K562 (cell line): ENCODE measurements at regions not wholly inside any gene's neighbourhood (a gene's known extent, or its start where the extent isn't known, plus 50 kb on each side); places are given as distances from the start of the nearest gene placed in this dataset.
A peak's percentile ranks its signal among the peaks of the same experiment; 100 is the strongest.

Experiments used
- ATAC-seq: fragments of 200-7000 bp; cut with Tn5 transposase; 3 replicates; pipeline ENCODE4 v1.9.1; 2020; ENCODE audit warnings: moderate library complexity
- BruUV-seq: library from RNA; stranded (reverse); fragments of 400-500 nt; replicated peaks from 2 replicates; lab custom pipeline; 2021; lab: Mats Ljungman, UMichigan
- CTCF ChIA-PET: fragments of 300-600 bp; formaldehyde crosslinking; extraction: SDS; loops from one replicate; lab custom pipeline; 2021; ENCODE audit warnings: low intra/inter-chr PET ratio; lab: Yijun Ruan, JAX
- POLR2A ChIA-PET: fragments of 300-600, 350-650 bp; sonication (Branson Sonifier 250); formaldehyde crosslinking; extraction: SDS; loops from one replicate; lab custom pipeline; 2021; ENCODE audit warnings: antibody characterized with exemption, inconsistent platforms; lab: Yijun Ruan, JAX
- DNase-seq, 4 experiments: peaks; one replicate each; pipeline versions ENCODE4 v3.0.0 to v3.0.0-alpha.2; 2011 to 2018; ENCODE audit warnings: low spot score in 3 of 4, mixed read lengths in 3 of 4; ENCODE audit errors: extremely low read depth in 1 of 4
- FAIRE-seq: peaks from 2 replicates; lab custom pipeline; 2011; peaks lifted over from hg19 to GRCh38; lab: Jason Lieb, UNC
- H2AFZ ChIP-seq: 2 replicates; pipeline ENCODE4 v1.6.0; 2011; ENCODE audit warnings: low read depth, low read length, control low read depth, inconsistent platforms
- H3K27ac ChIP-seq: fragments of 200-600 bp; 3 replicates; pipeline ENCODE4 v1.8.0; 2011; ENCODE audit warnings: low read depth, mild to moderate bottlenecking, control low read depth, inconsistent platforms, low read length, moderate library complexity, mixed read lengths; ENCODE audit errors: extremely low read depth
- H3K27me3 ChIP-seq, 2 experiments: fragments of 300-600 bp in 1 of 2; 2 replicates in 1 of 2; 3 replicates in 1 of 2; pipeline versions ENCODE4 v1.6.0 to v1.8.0; 2011; ENCODE audit warnings: inconsistent platforms in 2 of 2, low read length in 2 of 2, mild to moderate bottlenecking in 1 of 2, mixed read lengths in 1 of 2, moderate library complexity in 1 of 2; ENCODE audit not compliant: control insufficient read depth in 2 of 2, insufficient read depth in 2 of 2
- H3K36me3 ChIP-seq: fragments of 300-600 bp; 3 replicates; pipeline ENCODE4 v1.8.0; 2011; ENCODE audit warnings: mild to moderate bottlenecking, low read length, inconsistent platforms; ENCODE audit not compliant: control insufficient read depth, insufficient read depth
- H3K4me1 ChIP-seq, 2 experiments: fragments of 200-600 bp in 1 of 2; replicated peaks in 1 of 2; 2 replicates in 1 of 2; 3 replicates in 1 of 2; pipeline versions ENCODE4 v1.5.1 to v1.8.0; 2011; ENCODE audit warnings: inconsistent platforms in 2 of 2, low read length in 2 of 2, mild to moderate bottlenecking in 1 of 2, mixed read lengths in 1 of 2, moderate library complexity in 1 of 2; ENCODE audit not compliant: control insufficient read depth in 2 of 2, insufficient read depth in 2 of 2
- H3K4me2 ChIP-seq: 2 replicates; pipeline ENCODE4 v1.6.1; 2011; ENCODE audit warnings: low read length, control low read depth, inconsistent platforms, mixed read lengths; ENCODE audit not compliant: insufficient read depth
- H3K4me3 ChIP-seq: fragments of 200-600 bp; sonication (generic), shearing (Covaris generic); 2 replicates; pipeline ENCODE4 v1.5.1; 2016; ENCODE audit warnings: control low read depth, inconsistent platforms
- H3K79me2 ChIP-seq: fragments of 200-600 bp; 3 replicates; pipeline ENCODE4 v1.8.0; 2011; ENCODE audit warnings: low read length, inconsistent platforms; ENCODE audit not compliant: control insufficient read depth, insufficient read depth
- H3K9ac ChIP-seq, 2 experiments: 2 replicates each; pipeline versions ENCODE4 v1.6.0 to v1.6.1; 2011; ENCODE audit warnings: low read depth in 2 of 2, low read length in 2 of 2, control low read depth in 1 of 2, inconsistent platforms in 1 of 2, mild to moderate bottlenecking in 1 of 2, mixed read lengths in 1 of 2; ENCODE audit not compliant: insufficient read depth in 1 of 2
- H3K9me1 ChIP-seq: one replicate; pipeline ENCODE4 v1.6.0; 2011; ENCODE audit warnings: inconsistent platforms, mild to moderate bottlenecking, low read length, moderate library complexity; ENCODE audit not compliant: control insufficient read depth, insufficient read depth
- H3K9me3 ChIP-seq: replicated peaks from 2 replicates; pipeline ENCODE4 v1.5.1; 2011; ENCODE audit warnings: low read depth, low read length, inconsistent platforms; ENCODE audit not compliant: control insufficient read depth, insufficient read depth
- H4K20me1 ChIP-seq: replicated peaks from 2 replicates; pipeline ENCODE4 v1.6.1; 2011; ENCODE audit warnings: low read length, inconsistent platforms, mixed read lengths; ENCODE audit not compliant: control insufficient read depth, insufficient read depth
- COPS2 ChIP-seq: fragments of 450-650 bp; conservative IDR thresholded peaks from 2 replicates; pipeline ENCODE4 v1.6.1; 2016; ENCODE audit warnings: mild to moderate bottlenecking, moderate library complexity
- CSDE1 ChIP-seq, 2 experiments: fragments of 450-650 bp; IDR thresholded peaks; 2 replicates each; pipeline ENCODE4 v1.6.1; 2016; ENCODE audit warnings: mild to moderate bottlenecking in 1 of 2
- CXXC5 ChIP-seq: fragments of 250-450 bp; sonication (Bioruptor Pico); IDR thresholded peaks from 2 replicates; pipeline ENCODE4 v1.8.0; 2022; ENCODE audit warnings: inconsistent platforms, mild to moderate bottlenecking, moderate library complexity
- NFE2 ChIP-seq: IDR thresholded peaks from 2 replicates; pipeline ENCODE4 v1.6.1; 2014; ENCODE audit warnings: antibody characterized with exemption, low read depth
- NFIC ChIP-seq: fragments of 450-650 bp; IDR thresholded peaks from 2 replicates; pipeline ENCODE4 v1.6.1; 2017; ENCODE audit warnings: mild to moderate bottlenecking, inconsistent platforms
- RBM39 ChIP-seq: fragments of 200-400 bp; formaldehyde crosslinking; optimal IDR thresholded peaks from 2 replicates; pipeline ENCODE3; 2018; ENCODE audit warnings: low read depth, low read length
- RFX1 ChIP-seq: fragments of 450-650 bp; IDR thresholded peaks from 2 replicates; pipeline ENCODE4 v1.6.1; 2016; ENCODE audit warnings: mild to moderate bottlenecking, moderate library complexity
- SREBF2 ChIP-seq: sonication (generic); formaldehyde crosslinking; IDR thresholded peaks from 2 replicates; pipeline ENCODE4 v1.4.0; 2020; ENCODE audit warnings: mild to moderate bottlenecking, missing genetic modification reagents
- SRSF1 ChIP-seq: fragments of 200-400 bp; formaldehyde crosslinking; IDR thresholded peaks from 2 replicates; pipeline ENCODE4 v1.6.1; 2017; ENCODE audit warnings: mild to moderate bottlenecking, low read depth, low read length, moderate library complexity
- ZBED1 ChIP-seq: IDR thresholded peaks from 2 replicates; pipeline ENCODE4 v1.6.1; 2014
- WGBS: fragments of 100-300 bp; shearing (Covaris generic); methylation state at CpG from one replicate; pipeline ENCODE4 v1.1.6; 2016; ENCODE audit warnings: low coverage, mixed read lengths; ENCODE audit not compliant: insufficient coverage; ENCODE audit errors: missing lambda C conversion rate; 5-methylcytosine and 5-hydroxymethylcytosine counted together
- in situ Hi-C: fragments of 300-500 bp; cut with MboI; formaldehyde crosslinking; loops from 4 replicates; pipeline ENCODE4 v1.15.0; 2018; ENCODE audit warnings: inconsistent platforms, mixed read lengths
- intact Hi-C: fragments of 100-400 bp; cut with micrococcal nuclease; formaldehyde crosslinking; loops from 2 replicates; pipeline ENCODE4 v1.14.2; 2022

DNA sequence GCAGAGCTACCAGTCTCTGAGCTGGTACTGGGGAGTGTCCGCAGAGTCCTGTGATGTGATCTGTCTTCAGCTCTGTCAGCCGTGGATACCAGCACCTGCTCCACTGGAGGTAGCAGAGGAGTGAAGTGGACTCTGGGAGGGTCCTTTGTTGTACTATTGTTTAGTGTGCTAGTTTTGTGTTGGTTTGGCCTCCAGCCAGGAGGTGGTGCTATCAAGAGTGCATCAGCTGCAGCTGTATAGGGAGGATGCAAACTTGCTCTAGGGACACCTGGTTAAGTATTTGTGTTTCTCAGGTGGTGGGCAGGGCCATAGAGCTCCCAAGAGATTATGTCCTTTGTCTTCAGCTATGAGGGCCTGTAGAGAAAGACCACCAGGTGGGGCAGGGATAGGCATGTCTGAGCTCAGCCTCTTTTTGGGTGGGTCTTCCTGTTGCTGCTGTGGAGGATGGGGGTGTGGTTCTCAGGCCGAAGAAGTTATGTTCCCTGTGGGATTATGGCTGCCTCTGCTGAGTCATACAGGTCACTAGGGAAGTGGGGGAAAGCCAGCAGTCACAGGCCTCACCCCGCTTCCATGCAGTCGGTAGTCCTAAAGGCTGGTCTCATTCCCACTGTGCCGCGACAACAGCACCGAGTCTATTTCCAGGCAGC is 443.2 kb upstream of the TBL1XR1 start:
- no peak overlapping the region for H3K4me3 ChIP-seq
- no peaks in the 10 kb centered on the region; a peak in 1 of 5 replicates for H3K4me1 ChIP-seq
- 52% methylated on average over 5 of the region's 8 CpGs for WGBS
- FAIRE-seq (no peak), DNase-seq (no peak)
- H3K4me2 ChIP-seq, result no peak overlapping the region
- BruUV-seq, result no TSS peak
- H2AFZ ChIP-seq, result peak overlapping the region; percentile 28; the same call in 1 of the 2 replicates
- H3K79me2 ChIP-seq, result no peaks in the 10 kb centered on the region
- in situ Hi-C loops, result no loop called here
- H3K27me3 ChIP-seq, result no peaks in the 10 kb centered on the region
- H3K9ac ChIP-seq, result no peak overlapping the region
- TF ChIP-seq NFE2 (peak; percentile 52; the same call in 1 of the 2 replicates), NFIC (peak; percentile 43), SREBF2 (no peak)
- TF ChIP-seq, all 486 proteins: peak for 2
- H3K9me3 ChIP-seq, result no peaks in the 10 kb centered on the region; the same call in 1 of the 2 replicates
- no peaks in the 10 kb centered on the region for H4K20me1 ChIP-seq
- H3K9me1 ChIP-seq, result no peaks in the 10 kb centered on the region
- CTCF ChIA-PET, result no interaction called here
- ATAC-seq, result no peak
- H3K36me3 ChIP-seq, result no peaks in the 10 kb centered on the region
- intact Hi-C loops, result no loop called here
- POLR2A ChIA-PET, result no interaction called here
- no peak overlapping the region for H3K27ac ChIP-seq

DNA sequence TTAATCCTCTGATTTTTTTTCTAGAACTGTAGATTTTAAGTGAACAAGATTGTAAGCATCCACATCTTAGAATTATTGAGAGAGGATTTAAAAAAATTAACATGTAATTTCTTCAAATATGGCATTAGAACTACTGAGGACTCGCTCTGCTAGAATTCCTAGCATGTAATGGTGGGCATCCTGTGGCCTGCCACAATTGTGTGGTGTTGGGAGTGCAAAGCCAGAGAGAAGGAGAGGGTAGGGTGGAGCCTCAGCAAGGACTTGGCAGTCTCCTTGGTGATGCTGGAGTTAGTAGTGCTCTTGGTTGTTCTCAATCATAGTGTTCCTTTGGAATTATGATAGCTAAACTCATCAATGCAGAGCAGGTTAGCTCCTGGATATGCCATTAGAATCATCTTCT is 443.9 kb upstream of the TBL1XR1 start:
- CTCF ChIA-PET, result no interaction called here
- Histone ChIP-seq H2AFZ (no peak overlapping the region), H3K9me3 (no peaks in the 10 kb centered on the region; the same call in 1 of the 2 replicates), H3K36me3 (no peaks in the 10 kb centered on the region), H3K9ac (no peak overlapping the region), H3K4me1 (no peaks in the 10 kb centered on the region; a peak in 1 of 5 replicates), H4K20me1 (no peaks in the 10 kb centered on the region), H3K27ac (no peak overlapping the region), H3K27me3 (no peaks in the 10 kb centered on the region), H3K79me2 (no peaks in the 10 kb centered on the region), H3K4me3 (no peak overlapping the region), H3K4me2 (no peak overlapping the region), H3K9me1 (no peaks in the 10 kb centered on the region)
- POLR2A ChIA-PET, result interaction anchor here (0.5 kb wide), 1 partner anchor 292 kb away, joined by 4 read pairs; no protein-coding TSS in a partner anchor
- in situ Hi-C loops, result no loop called here
- intact Hi-C loops, result no loop called here
- no peak for FAIRE-seq
- DNase-seq, result no peak
- BruUV-seq, result no TSS peak
- 55% methylated on average over 1 of the region's 1 CpG for WGBS
- TF ChIP-seq RBM39, result no peak
- no peak for TF ChIP-seq CSDE1 (IDR thresholded peaks at IDR 0.05)
- no peak for TF ChIP-seq CXXC5 (CRISPR knock-in tag)
- no peak for TF ChIP-seq ZBED1
- no peak for TF ChIP-seq RFX1
- TF ChIP-seq COPS2, result no peak
- no peak for TF ChIP-seq SRSF1
- ATAC-seq, result no peak
